ENCODE measurements at regions not wholly inside any gene's neighbourhood (a gene's known extent, or its start where the extent isn't known, plus 50 kb on each side); places are given as distances from the start of the nearest gene placed in this dataset.
"Not testable (repeated sequence)": the region's sequence is repeated elsewhere in the genome, so short reads cannot be mapped to it uniquely, and the experiment has no call there.

DNA sequence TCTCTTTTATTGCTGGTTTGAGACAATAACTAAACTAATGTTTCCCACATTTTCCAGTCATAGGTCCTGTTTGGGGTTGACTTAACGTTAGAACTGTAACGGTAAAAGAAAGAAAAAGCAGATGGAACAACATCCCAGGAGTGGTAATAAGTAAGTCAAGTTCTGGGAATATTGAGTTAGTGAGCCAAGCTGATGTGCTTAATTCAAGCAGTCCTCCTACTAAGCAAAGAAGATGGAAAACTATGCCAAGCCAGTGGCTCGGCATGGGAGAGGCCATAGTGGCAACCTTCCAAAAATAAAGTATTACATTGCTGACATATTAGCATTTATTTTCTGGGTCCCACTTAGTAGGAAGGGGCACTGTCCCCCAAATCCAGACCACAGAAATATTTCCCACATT, 161.7 kb upstream of the CDH5 start:
- no peak for DNase-seq

DNA sequence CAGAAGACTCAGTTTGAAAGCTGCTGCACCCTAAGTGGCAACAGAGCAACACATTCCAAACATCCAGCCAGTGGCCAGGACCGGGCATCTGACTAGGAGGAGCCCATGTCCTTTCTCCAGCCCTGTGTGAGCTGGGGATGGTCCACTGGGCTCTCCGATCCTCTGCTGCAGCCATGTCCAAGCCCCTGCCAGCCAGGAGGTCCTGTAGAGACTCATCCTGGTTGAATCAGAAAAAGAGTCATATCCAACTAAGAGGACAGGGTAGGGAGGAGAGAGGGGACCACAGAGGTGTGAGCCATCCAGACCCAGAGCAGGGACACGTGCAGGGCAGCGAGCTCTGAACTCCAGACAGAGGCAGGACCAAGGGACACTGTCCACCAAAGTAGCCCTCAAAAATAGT, 163.0 kb upstream of the CDH5 start:
- no peak for DNase-seq

DNA sequence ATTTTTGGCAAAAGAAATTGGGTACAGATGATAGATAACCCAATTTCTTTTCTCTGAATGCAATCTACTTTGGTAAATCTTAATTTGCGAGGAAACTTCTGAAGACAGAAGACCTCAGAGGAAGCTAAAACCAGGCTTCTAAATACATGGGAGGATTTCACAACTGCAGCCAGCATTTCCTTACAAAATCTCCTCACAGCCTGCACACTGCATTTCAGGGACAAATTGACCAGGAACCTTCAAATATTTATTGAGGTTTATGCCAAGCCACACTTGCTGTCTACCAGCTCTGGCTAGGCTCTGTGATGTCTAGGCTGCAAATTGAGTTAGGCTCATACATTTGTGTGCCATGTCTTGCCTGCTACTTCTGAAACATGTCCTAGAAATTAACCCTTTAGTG, 167.3 kb upstream of the CDH5 start:
- no peak for DNase-seq

DNA sequence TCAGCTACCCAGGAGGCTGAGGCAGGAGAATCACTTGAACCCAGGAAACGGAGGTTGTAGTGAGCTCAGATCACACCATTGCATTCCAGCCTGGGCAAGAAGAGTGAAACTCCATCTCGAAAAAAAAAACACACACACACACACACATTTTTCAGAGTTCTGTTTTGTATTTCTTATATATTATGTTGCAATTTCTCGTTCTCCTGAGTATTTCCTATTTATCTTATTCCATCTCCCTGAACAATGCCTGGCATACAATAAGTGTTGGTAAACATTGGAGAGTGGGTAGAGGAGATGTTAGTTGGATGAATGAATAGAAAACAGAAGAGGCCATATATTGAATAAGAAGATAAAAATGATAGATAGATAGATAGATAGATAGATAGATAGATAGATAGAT, 167.8 kb upstream of the CDH5 start:
- DNase-seq = no peak

DNA sequence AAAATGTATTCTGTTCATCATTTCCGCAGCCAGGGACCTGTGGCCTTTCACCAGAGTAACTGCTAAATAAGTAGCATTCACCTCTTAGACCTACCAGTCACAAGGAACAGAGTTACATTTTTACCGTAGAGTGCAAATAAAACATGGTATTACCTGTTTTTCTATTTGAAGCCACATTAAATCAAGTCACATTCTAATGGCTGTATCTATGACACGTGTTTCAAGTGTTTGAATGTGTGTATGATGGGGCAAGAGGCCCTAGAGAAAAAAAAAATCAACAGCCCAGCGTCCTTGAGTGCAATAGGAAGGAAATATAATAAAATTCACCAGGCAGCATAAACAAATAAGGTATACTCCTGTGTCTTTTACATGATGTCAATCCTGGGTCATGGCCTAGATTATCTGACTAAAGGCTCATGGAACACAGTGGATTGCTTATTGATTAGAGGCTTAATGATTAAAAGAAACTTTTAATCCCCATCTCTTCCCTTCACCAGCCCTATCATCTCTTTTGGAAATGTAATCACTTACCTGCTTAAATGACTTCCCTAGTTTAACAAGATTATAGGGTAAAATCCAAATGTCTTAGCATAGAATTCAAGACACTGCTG, 168.7 kb upstream of the CDH5 start:
- no peak for DNase-seq

DNA sequence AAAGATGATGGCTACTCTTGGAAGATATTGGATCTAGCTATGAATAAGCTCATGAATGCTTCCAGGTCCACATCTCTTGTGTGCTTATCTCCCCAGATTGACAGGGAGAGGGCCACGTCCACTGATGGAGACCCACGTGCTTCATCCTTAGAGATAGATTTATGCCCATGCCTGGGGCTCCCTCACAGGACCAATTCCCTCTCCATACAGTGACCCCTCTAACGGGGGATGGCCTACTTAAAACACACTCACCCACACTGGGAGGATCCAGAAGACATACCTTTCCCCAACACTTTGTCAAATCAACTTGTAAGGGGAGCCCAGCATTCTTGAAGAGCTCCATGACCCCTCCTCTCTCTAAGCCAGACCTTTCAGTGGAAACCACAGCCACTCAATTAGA, 169.7 kb upstream of the CDH5 start:
- DNase-seq = no peak

DNA sequence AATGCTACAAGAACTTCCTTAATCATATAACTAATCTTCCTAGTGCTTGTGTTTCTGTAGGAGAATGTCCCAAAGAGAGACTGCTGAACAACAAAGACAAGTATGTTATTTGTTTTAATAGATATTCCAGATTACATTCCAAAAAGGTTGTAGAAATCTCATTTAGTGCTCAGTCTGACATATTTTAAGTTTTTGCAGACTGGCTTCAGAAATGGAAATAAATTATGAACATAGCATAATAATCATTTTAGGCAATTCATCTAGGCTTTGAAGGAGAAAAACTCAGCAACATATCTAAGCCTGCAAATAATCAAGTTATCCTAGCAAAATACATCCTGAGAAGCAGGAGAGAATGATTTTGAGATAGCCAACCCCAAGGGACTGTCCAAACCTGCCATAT, 171.6 kb upstream of the CDH5 start:
- no peak for DNase-seq

DNA sequence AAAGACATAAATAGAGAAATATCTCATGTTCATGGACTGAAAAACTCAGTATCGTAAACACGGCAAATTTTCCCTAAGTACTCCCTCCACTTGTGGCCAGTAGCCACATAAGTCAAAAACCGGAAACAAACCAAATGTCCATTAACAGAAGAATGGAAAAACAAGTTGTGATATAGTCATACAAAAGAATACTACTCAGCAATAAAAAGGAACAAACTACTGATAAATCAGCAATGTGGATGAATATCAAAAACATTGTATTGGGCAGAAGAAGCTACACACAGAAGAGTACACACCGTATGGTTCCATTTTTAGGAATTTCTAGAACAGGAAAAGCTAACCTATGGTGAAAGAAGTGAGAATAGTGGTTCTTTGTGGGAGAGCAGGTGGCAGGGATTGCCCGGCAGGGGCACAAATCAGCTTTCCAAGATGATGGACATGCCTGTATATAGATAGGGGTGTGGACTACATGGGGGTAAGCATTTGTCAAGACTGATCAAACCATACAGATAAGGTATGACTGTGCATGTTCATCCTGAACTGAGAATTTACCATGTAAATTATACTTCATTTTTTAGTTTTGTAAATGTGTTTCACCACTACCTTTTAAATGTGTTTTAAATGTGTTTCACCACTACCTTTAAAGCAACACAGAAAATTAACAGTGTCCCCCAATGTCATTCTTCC, 172.8 kb upstream of the CDH5 start:
- DNase-seq = no peak

DNA sequence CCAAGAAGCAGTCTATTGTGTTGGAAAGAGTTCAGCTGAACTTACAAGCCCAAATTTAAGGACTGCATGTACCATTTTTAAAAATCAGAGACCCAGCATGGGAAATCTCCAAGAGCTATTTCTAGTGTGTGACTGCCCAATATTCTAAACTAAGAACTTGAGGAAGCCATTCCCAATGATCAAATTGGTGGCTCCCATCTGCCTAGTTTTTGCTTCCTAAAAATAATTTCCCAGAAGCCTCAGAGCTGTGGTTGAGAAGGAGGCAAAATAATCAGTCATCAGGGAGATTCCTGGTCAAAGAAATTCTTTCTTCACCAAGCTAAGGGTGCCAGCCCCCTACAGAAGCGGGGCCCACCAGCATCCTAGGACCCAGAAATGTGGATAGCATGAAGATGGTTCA, 176.1 kb upstream of the CDH5 start:
- no peak for DNase-seq

DNA sequence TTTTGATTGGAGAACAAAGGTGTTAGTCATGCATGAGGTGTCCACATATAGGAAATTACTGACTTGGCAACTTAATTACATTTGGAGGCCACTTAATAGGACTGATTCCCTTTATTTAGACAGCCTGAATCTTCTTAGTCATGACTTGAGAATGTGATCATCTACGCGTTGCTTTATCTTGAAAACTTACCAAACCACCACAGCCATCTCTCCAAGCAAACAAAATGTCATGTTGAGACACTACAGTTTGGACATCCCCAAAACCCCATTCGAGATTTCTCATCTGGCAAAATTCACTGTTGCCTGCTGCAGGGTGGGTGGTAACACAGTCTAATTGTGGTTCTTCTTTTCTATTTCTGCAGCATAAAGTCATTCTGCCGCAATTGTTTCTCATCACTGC, 176.5 kb upstream of the CDH5 start:
- no peak for DNase-seq

DNA sequence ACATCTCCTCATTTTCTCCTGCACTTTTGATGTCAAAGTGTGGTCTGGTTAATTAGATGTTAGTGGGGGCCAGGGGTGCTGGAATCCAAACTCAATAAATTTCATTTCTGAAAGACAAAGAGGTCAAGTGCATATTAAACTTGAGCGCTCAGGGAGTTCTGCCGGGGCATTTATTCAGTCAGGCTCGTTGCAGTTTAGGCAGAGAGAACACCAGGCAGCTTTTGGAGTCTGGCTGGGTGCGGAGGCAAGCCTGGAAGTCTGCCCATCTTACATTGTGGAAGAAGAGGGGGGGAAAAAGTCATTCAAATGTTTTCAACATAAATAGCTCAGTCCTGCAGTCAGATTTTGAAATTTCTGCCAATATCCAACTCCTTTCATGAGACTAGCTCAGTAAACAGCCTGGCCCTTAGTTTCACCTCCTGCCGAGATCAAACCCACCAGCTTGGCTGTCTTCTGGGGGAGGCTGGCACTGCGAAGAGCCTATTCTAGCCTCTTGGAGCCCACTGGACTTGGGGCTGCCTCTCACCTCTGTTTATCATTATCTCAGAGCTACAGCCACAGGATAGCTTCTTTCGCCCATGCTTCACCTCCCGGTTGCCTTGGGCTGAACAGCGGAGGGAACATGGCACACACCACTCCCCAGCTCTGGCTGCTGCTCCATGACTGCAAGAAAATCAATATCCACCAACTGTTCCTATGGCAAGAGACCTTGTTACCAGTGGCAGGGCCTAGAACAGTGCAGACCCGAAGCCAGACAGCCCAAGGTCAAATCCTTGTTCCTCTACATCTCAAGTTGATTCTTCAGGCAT, 177.4 kb upstream of the CDH5 start:
- no peak for DNase-seq

DNA sequence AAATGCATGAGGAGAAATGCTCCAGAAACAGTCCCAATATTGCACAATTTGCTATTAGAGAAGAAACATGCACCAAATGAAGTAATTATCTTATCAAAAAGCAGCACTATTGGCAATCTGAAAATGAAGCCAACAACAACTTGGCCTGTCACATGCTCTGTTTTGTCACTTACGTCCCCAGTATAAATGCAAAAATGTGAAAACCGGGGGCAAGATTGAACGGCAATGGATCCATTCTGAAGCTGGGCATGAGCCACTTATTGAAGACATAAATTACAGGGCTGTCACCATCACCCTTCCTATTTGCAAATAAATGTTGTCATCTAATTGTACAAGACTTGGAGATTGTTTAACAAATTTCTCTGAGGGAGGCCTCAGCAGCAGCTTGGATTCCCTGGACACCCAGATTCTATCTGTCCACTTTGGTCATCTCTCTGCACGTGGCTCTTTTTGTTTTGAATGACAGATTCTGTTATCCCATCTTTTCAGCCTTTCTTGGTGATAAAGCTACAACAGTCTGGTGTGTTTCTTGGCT, 180.2 kb upstream of the CDH5 start:
- no peak for DNase-seq

DNA sequence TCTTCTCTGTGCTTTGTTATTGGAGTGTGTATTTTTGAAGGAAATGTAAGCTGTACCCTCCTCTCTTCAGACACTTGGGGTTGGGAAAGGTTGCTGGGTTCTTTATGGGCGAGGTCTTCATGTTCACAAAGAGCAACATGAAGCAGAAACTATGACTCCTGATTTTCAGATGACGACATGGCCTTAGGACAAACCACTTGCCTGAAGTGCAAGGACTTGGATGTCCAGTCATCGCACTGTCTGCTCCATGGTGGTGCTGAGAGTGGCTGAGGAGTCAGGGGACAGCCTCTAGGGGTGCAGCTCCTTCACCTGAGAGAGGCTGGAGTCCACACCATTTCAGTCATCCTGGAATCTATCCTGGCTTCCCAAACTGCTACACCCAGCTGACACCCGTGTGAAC, 183.9 kb upstream of the CDH5 start:
- no peak for DNase-seq

DNA sequence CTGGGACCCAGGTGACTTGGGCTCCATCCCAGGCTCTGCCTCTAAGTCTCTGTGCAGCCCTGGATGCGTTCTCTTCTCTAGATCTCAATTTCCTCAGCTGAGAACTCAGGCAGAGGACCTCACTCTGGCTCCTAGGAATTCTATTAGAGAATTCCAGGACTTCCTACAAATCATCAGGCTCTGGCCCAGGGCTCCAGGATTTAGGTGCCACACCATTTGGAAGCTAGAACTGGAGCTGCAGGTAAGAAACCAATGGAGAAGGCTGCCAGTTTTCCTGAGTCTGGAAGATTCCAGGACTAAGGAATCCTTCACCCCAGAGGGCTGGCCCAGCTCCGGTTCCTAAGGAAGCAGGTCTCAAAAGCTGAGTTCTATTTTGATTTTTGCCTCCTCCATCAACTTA, 189.8 kb upstream of the CDH5 start:
- DNase-seq = no peak

DNA sequence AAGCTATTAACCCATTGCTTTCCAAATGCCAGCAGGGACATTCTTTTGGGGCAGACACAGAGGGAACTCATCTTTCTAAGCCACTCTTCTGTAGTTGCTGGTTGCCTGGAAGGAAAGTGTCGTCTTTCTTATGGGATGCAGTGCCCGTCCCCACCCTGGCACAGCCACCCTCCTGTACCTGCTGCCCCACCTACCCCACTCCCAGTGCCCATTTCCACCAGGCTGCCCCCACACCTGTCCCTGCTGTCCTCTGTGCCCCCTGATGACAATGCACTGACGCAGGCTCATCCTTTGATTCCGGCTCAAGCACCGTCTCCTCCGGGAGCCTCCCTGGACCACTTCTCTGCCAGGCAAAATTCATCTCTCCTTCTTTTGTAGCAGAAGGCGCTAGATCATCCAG, 190.4 kb upstream of the CDH5 start:
- DNase-seq = no peak

DNA sequence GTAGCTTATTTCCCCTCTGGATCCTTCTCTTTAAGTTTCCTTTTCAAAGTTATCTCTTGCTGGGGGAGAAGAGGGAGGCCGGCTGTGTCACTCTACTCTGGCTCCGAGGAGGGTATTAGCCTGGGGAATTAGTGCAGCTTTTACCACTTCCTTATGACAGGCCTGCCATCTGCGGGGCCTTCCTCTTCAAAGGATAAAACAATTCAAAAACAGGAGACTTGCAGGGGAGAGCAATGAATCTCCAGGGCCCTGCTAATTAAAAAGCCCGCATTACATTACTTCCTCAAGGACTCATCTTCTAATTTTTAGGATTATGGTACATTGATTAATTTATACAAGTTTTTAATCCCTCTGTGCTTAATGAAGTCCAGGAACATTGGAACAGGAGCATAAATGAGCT, 190.9 kb upstream of the CDH5 start:
- DNase-seq = no peak

DNA sequence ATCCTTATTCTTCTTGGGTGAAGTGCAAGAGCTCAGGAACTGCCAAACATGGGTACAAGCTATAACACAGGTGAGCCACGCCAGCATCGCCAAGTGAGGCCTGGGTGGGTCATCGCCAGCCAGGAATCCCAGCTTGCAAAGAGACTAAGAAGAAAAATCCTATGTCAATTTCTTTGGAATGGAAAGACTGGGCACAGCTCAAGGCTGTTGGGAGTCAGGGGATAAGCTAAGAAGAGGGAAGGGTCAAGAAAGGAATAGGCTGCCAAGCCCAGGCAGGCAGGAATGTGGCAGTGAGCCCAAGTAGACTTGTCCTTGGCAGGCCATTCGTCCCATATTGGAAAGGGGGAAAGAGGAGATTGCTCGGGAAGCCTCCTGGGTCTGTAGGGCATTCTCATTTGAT, 191.4 kb upstream of the CDH5 start:
- DNase-seq = no peak

DNA sequence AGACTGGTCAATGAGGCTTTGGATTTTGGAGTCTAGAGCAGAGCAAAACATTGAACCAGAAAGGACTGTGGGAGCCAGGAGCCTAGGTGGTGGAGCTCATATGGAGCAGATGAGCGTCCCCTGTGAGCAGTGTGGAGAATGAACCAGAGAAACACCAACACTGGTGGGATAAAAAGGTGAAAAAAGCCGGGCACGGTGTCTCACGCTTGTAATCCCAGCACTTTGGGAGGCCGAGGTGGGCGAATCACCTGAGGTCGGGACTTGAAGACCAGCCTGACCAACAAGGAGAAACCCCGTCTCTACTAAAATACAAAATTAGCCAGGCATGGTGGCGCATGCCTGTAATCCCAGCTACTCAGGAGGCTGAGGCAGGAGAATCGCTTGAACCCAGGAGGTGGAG, 192.7 kb upstream of the CDH5 start:
- DNase-seq = not testable (repeated sequence)

DNA sequence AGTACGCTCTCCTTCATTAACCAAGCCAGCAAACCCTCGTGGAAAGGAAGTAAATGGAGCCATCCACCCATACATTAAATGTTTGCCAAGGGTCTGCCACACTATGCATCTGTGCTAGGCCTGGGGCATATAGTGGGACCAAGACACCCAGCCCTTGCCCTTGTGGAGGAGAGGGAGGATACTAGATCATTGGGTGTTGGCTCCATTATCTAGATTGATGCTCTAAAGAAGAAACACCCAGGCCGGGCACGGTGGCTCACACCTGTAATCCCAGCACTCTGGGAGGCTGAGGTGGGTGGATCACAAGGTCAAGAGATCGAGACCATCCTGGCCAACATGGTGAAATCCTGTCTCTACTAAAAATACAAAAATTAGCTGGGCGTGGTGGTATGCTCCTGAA, 193.3 kb upstream of the CDH5 start:
- not testable (repeated sequence) for DNase-seq

DNA sequence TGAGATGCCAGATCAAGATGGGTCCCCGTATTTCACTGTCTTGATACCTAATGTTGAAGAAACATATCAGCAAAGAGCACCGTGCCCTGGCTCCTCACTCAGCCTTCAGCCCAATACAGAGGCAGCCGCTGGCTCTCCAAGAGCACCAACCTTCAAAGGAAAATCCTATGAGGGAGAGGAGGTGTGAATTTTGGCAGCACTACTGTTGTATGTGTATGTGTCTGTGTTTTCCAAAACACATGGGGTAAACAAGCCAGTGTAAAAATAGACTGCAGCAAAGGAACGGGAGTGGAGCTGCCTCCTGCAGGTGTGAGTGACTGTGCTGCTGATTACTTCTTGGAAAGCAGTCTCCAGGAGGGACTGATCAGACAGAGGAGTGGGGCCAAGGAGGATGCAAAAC, 194.0 kb upstream of the CDH5 start:
- DNase-seq = no peak

DNA sequence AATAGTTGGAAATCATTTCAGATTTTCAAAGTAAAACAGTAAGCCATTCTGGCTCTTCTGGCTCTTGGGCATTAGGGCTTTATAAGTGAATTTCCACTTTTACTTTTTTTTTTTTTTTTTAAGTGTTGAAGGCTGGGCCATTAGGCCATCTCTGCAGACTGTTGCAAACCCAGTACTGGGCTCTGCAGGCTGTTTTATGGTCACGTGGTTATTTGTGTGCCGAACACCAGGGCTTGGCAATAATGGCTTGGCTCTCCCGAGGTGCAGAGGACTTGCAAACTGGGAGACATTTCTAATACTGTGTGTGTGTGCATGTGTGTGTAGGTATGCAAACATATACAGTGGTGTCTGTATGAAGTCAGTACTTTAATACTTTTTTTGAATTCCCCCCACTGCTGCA, 194.9 kb upstream of the CDH5 start:
- DNase-seq = no peak

DNA sequence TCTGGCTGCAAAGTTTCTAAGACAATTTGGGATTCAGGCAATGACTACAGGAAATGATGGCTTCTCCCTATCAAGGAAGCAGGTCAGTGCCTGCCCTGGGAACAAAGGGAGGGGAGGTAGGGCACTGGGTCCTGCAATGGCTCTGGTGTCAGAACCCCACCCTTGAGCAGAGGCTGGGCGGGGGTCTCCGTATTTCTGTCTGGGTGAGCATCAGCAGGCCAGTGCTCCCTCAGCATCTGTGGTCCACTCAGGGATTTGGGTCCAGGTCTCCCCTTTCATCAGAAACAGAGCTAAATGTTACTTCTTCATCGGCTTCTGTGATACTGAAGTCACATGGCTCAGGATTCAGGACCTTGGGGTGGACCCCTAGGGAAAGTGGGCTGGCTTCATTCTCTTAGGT, 195.5 kb upstream of the CDH5 start:
- DNase-seq = no peak

DNA sequence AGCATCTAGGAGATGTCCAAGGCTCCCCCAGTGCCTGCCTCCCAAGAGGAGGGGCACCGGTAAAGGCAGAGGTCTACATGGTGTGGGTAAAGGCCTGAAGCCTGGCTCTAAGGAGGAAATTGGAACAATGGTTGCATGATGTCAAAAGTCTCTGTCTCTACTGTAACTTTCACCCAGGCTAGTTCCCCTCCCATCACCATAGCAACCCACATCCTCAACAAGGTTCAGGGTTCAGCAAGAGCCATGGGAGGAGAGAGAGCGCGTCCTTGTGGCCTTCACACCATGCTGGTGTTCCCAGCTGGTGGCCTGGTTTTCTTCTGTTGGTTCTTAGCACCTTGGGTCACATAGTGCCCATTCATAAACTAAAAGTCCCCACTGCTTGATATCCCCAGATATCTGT, 196.7 kb upstream of the CDH5 start:
- DNase-seq = no peak

DNA sequence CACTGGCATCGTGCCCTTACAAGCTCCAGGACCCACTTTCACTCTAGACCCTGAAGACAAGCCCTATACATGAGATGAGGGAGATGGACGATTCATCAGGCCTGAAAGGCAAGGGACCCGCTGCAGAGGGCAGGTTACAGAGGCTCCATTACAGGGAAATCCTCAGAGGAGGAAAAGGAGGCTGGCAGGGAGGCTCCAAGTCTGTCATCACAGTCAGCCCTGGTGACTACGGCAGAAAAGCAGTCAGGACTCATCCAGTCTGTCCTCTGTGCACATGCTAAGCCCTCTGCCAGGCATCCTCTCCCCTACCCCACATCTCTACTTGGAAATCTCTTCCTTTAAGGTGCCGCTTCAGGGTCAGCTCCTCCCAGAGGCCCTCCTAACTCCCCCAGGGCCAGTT, 197.7 kb upstream of the CDH5 start:
- DNase-seq = no peak
